HEK293 (cell line): ENCODE measurements at regions not wholly inside any gene's neighbourhood (a gene's known extent, or its start where the extent isn't known, plus 50 kb on each side); places are given as distances from the start of the nearest gene placed in this dataset.

Source experiments
- CTCF ChIA-PET: fragments of 350-600 bp; formaldehyde crosslinking; extraction: SDS; loops from one replicate; lab custom pipeline; 2021; ENCODE audit warnings: antibody characterized with exemption; lab: Yijun Ruan, JAX
- POLR2A ChIA-PET: fragments of 300-600 bp; formaldehyde crosslinking; extraction: SDS; loops from one replicate; lab custom pipeline; 2020; ENCODE audit warnings: antibody characterized with exemption, inconsistent platforms; lab: Yijun Ruan, JAX
- H3K27ac ChIP-seq: fragments of 200-500 bp; sonication (Bioruptor generic); 2 replicates; pipeline ENCODE4 v1.5.1; 2014; ENCODE audit warnings: low read depth, low read length, control low read depth, inconsistent platforms; ENCODE audit errors: extremely low read depth
- H3K36me3 ChIP-seq, 2 experiments: fragments of 200-500 bp in 1 of 2; sonication (Bioruptor generic) in 1 of 2; 1 replicate in 1 of 2; 2 replicates in 1 of 2; pipeline ENCODE4 v1.5.1; 2014 to 2017; ENCODE audit warnings: inconsistent platforms in 2 of 2, low read length in 2 of 2; ENCODE audit not compliant: control insufficient read depth in 2 of 2, insufficient read depth in 1 of 2
- H3K4me1 ChIP-seq: fragments of 200-500 bp; sonication (Bioruptor generic); 2 replicates; pipeline ENCODE4 v1.5.1; 2014; ENCODE audit warnings: mild to moderate bottlenecking, low read length, inconsistent platforms; ENCODE audit not compliant: control insufficient read depth, insufficient read depth
- H3K4me3 ChIP-seq: 2 replicates; pipeline ENCODE4 v1.5.1; 2011; ENCODE audit warnings: low read depth, mild to moderate bottlenecking, control low read depth, low read length, moderate library complexity
- H3K9me3 ChIP-seq: fragments of 200-500 bp; sonication (Bioruptor generic); 2 replicates; pipeline ENCODE4 v1.5.1; 2014; ENCODE audit warnings: low read depth, low read length, inconsistent platforms; ENCODE audit not compliant: control insufficient read depth, insufficient read depth
- GFI1B ChIP-seq: fragments of 450-650 bp; formaldehyde crosslinking; IDR thresholded peaks from 2 replicates; pipeline ENCODE4 v1.5.1; 2016; ENCODE audit warnings: missing biosample characterization, missing genetic modification characterization
- HOXD13 ChIP-seq: sonication (generic); formaldehyde crosslinking; IDR thresholded peaks from 2 replicates; pipeline ENCODE4 v1.8.0; 2022; ENCODE audit warnings: missing genetic modification reagents, borderline replicate concordance
- KLF10 ChIP-seq: fragments of 450-650 bp; IDR thresholded peaks from 2 replicates; pipeline ENCODE4 v1.5.1; 2018; ENCODE audit warnings: missing biosample characterization, mild to moderate bottlenecking, missing genetic modification characterization
- KLF7 ChIP-seq: fragments of 450-650 bp; formaldehyde crosslinking; IDR thresholded peaks from 2 replicates; pipeline ENCODE4 v1.5.1; 2016; ENCODE audit warnings: missing biosample characterization, missing genetic modification characterization, borderline replicate concordance
- KLF9 ChIP-seq: fragments of 450-650 bp; formaldehyde crosslinking; IDR thresholded peaks from 2 replicates; pipeline ENCODE4 v1.5.1; 2016; ENCODE audit warnings: missing biosample characterization, missing genetic modification characterization, low read depth
- SETDB1 ChIP-seq: IDR thresholded peaks from one replicate; pipeline ENCODE4 v1.6.1; 2017; ENCODE audit warnings: mild to moderate bottlenecking, low read length, moderate library complexity, mixed read lengths; ENCODE audit not compliant: insufficient read length
- ZBTB21 ChIP-seq: fragments of 450-650 bp; formaldehyde crosslinking; IDR thresholded peaks from 2 replicates; pipeline ENCODE4 v1.5.1; 2017; ENCODE audit warnings: missing biosample characterization, missing genetic modification characterization
- ZFP37 ChIP-seq: fragments of 450-650 bp; formaldehyde crosslinking; IDR thresholded peaks from 2 replicates; pipeline ENCODE4 v1.5.1; 2016; ENCODE audit warnings: missing biosample characterization, missing genetic modification characterization
- ZNF510 ChIP-seq: fragments of 450-650 bp; formaldehyde crosslinking; IDR thresholded peaks from 2 replicates; pipeline ENCODE4 v1.5.1; 2018; ENCODE audit warnings: mild to moderate bottlenecking, missing genetic modification characterization, missing biosample characterization; ENCODE audit not compliant: insufficient replicate concordance
- ZNF529 ChIP-seq: fragments of 450-650 bp; formaldehyde crosslinking; IDR thresholded peaks from 2 replicates; pipeline ENCODE4 v1.5.1; 2017; ENCODE audit warnings: missing genetic modification characterization, missing biosample characterization; ENCODE audit not compliant: insufficient replicate concordance
- ZNF585B ChIP-seq: fragments of 450-650 bp; formaldehyde crosslinking; IDR thresholded peaks from 2 replicates; pipeline ENCODE4 v1.5.1; 2016; ENCODE audit warnings: missing biosample characterization, missing genetic modification characterization
- TF ChIP-seq, protein P1 (sequence below): fragments of 450-650 bp; formaldehyde crosslinking; IDR thresholded peaks from 2 replicates; pipeline ENCODE4 v1.5.1; 2016; ENCODE audit warnings: missing biosample characterization, missing genetic modification characterization
- TF ChIP-seq, protein P2 (sequence below): fragments of 450-650 bp; formaldehyde crosslinking; IDR thresholded peaks from 2 replicates; pipeline ENCODE4 v1.5.1; 2016; ENCODE audit warnings: missing biosample characterization, missing genetic modification characterization
- TF ChIP-seq, protein P3 (sequence below): fragments of 450-650 bp; formaldehyde crosslinking; IDR thresholded peaks from 2 replicates; pipeline ENCODE4 v1.5.1; 2016; ENCODE audit warnings: missing biosample characterization, missing genetic modification characterization, borderline replicate concordance
- TF ChIP-seq, protein P4 (sequence below): fragments of 450-650 bp; formaldehyde crosslinking; IDR thresholded peaks from 2 replicates; pipeline ENCODE4 v1.5.1; 2017; ENCODE audit warnings: missing biosample characterization, missing genetic modification characterization
- TF ChIP-seq, protein P5 (sequence below): fragments of 450-650 bp; formaldehyde crosslinking; IDR thresholded peaks from 2 replicates; pipeline ENCODE4 v1.5.1; 2016; ENCODE audit warnings: missing biosample characterization, missing genetic modification characterization, borderline replicate concordance

DNA sequence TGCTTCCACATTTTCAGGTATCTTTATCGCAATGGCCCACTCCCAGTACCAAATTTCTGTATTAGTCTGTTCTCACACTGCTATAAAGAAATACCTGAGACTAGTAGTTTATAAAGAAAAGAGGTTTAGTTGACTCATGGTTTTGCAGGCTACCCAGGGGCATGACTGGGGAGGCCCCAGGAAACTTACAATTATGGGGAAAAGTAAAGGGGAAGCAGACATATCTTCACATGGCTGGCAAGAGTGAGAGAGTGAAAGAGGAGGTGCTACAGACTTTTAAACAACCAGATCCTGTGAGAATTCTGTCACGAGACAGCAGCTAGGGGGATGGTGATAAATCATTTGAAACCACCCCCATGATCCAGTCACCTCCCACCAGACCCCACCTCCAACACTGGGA is 238.2 kb upstream of the DMAC1 start:
- ChIA-PET POLR2A (no interaction called here), CTCF (no interaction called here)
- Histone ChIP-seq H3K9me3 (no peaks in the 10 kb centered on the region), H3K36me3 (no peaks in the 10 kb centered on the region), H3K4me3 (no peak overlapping the region), H3K4me1 (no peaks in the 10 kb centered on the region), H3K27ac (no peak overlapping the region)
- TF ChIP-seq KLF10, result no peak
- no peak for TF ChIP-seq GFI1B (tag by site-specific recombination)
- TF ChIP-seq, protein P1, sequence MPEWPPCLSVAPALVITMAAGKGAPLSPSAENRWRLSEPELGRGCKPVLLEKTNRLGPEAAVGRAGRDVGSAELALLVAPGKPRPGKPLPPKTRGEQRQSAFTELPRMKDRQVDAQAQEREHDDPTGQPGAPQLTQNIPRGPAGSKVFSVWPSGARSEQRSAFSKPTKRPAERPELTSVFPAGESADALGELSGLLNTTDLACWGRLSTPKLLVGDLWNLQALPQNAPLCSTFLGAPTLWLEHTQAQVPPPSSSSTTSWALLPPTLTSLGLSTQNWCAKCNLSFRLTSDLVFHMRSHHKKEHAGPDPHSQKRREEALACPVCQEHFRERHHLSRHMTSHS (tag by site-specific recombination), result no peak
- no peak for TF ChIP-seq SETDB1
- no peak for TF ChIP-seq KLF7 (tag by site-specific recombination)
- no peak for TF ChIP-seq ZNF510
- TF ChIP-seq, protein P2, sequence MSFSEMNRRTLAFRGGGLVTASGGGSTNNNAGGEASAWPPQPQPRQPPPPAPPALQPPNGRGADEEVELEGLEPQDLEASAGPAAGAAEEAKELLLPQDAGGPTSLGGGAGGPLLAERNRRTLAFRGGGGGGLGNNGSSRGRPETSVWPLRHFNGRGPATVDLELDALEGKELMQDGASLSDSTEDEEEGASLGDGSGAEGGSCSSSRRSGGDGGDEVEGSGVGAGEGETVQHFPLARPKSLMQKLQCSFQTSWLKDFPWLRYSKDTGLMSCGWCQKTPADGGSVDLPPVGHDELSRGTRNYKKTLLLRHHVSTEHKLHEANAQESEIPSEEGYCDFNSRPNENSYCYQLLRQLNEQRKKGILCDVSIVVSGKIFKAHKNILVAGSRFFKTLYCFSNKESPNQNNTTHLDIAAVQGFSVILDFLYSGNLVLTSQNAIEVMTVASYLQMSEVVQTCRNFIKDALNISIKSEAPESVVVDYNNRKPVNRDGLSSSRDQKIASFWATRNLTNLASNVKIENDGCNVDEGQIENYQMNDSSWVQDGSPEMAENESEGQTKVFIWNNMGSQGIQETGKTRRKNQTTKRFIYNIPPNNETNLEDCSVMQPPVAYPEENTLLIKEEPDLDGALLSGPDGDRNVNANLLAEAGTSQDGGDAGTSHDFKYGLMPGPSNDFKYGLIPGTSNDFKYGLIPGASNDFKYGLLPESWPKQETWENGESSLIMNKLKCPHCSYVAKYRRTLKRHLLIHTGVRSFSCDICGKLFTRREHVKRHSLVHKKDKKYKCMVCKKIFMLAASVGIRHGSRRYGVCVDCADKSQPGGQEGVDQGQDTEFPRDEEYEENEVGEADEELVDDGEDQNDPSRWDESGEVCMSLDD (tag by site-specific recombination), result no peak

DNA sequence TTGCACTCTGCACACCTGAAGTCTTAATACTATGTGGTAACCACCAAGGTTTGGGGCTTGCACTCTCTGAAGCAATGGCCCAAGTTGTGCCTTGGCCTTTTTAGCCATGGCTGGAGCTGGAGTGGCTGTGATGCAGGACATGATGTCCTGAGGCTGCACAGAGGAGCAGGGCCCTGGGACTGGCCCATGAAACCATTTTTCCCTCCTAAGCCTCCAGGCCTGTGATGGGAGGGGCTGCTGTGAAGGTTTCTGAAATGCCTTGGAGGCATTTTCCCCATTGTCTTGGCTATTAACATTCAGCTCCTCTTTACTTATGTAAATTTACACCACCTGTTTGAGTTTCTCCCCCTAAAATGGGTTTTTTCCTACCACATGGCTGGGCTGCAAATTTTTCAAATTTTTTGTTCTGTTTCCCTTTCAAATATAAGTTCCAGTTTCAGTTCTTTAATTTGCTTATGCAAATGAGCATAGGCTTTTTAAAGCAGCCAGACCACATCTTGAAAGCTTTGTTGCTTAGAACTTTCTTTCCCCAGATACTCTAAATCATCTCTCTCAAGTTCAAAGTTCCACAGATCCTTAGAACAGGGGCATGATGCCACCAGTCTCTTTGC is 237.4 kb upstream of the DMAC1 start:
- POLR2A ChIA-PET, result no interaction called here
- CTCF ChIA-PET, result no interaction called here
- no peak overlapping the region for H3K27ac ChIP-seq
- TF ChIP-seq, protein P3, sequence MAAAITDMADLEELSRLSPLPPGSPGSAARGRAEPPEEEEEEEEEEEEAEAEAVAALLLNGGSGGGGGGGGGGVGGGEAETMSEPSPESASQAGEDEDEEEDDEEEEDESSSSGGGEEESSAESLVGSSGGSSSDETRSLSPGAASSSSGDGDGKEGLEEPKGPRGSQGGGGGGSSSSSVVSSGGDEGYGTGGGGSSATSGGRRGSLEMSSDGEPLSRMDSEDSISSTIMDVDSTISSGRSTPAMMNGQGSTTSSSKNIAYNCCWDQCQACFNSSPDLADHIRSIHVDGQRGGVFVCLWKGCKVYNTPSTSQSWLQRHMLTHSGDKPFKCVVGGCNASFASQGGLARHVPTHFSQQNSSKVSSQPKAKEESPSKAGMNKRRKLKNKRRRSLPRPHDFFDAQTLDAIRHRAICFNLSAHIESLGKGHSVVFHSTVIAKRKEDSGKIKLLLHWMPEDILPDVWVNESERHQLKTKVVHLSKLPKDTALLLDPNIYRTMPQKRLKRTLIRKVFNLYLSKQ (tag by site-specific recombination), result no peak
- TF ChIP-seq KLF9 (tag by site-specific recombination), result no peak
- no peak for TF ChIP-seq HOXD13 (CRISPR knock-in tag)
- TF ChIP-seq ZFP37 (tag by site-specific recombination), result no peak
- TF ChIP-seq ZBTB21, result no peak
- TF ChIP-seq, protein P4, sequence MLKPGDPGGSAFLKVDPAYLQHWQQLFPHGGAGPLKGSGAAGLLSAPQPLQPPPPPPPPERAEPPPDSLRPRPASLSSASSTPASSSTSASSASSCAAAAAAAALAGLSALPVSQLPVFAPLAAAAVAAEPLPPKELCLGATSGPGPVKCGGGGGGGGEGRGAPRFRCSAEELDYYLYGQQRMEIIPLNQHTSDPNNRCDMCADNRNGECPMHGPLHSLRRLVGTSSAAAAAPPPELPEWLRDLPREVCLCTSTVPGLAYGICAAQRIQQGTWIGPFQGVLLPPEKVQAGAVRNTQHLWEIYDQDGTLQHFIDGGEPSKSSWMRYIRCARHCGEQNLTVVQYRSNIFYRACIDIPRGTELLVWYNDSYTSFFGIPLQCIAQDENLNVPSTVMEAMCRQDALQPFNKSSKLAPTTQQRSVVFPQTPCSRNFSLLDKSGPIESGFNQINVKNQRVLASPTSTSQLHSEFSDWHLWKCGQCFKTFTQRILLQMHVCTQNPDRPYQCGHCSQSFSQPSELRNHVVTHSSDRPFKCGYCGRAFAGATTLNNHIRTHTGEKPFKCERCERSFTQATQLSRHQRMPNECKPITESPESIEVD (tag by site-specific recombination), result no peak
- TF ChIP-seq ZNF585B (tag by site-specific recombination), result peak; percentile 76
- TF ChIP-seq, protein P5, sequence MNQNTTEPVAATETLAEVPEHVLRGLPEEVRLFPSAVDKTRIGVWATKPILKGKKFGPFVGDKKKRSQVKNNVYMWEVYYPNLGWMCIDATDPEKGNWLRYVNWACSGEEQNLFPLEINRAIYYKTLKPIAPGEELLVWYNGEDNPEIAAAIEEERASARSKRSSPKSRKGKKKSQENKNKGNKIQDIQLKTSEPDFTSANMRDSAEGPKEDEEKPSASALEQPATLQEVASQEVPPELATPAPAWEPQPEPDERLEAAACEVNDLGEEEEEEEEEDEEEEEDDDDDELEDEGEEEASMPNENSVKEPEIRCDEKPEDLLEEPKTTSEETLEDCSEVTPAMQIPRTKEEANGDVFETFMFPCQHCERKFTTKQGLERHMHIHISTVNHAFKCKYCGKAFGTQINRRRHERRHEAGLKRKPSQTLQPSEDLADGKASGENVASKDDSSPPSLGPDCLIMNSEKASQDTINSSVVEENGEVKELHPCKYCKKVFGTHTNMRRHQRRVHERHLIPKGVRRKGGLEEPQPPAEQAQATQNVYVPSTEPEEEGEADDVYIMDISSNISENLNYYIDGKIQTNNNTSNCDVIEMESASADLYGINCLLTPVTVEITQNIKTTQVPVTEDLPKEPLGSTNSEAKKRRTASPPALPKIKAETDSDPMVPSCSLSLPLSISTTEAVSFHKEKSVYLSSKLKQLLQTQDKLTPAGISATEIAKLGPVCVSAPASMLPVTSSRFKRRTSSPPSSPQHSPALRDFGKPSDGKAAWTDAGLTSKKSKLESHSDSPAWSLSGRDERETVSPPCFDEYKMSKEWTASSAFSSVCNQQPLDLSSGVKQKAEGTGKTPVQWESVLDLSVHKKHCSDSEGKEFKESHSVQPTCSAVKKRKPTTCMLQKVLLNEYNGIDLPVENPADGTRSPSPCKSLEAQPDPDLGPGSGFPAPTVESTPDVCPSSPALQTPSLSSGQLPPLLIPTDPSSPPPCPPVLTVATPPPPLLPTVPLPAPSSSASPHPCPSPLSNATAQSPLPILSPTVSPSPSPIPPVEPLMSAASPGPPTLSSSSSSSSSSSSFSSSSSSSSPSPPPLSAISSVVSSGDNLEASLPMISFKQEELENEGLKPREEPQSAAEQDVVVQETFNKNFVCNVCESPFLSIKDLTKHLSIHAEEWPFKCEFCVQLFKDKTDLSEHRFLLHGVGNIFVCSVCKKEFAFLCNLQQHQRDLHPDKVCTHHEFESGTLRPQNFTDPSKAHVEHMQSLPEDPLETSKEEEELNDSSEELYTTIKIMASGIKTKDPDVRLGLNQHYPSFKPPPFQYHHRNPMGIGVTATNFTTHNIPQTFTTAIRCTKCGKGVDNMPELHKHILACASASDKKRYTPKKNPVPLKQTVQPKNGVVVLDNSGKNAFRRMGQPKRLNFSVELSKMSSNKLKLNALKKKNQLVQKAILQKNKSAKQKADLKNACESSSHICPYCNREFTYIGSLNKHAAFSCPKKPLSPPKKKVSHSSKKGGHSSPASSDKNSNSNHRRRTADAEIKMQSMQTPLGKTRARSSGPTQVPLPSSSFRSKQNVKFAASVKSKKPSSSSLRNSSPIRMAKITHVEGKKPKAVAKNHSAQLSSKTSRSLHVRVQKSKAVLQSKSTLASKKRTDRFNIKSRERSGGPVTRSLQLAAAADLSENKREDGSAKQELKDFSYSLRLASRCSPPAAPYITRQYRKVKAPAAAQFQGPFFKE (tag by site-specific recombination), result no peak
- no peak for TF ChIP-seq ZNF529
- H3K9me3 ChIP-seq, result no peaks in the 10 kb centered on the region
- no peaks in the 10 kb centered on the region for H3K36me3 ChIP-seq
- H3K4me3 ChIP-seq, result no peak overlapping the region
- no peaks in the 10 kb centered on the region for H3K4me1 ChIP-seq
